GM15510 (cell line): ENCODE measurements at regions not wholly inside any gene's neighbourhood (a gene's known extent, or its start where the extent isn't known, plus 50 kb on each side); places are given as distances from the start of the nearest gene placed in this dataset.
A peak's percentile ranks its signal among the peaks of the same experiment; 100 is the strongest.

Experiments used
- POLR2A ChIP-seq: IDR thresholded peaks from 3 replicates; pipeline ENCODE4 v1.6.1; 2011; ENCODE audit warnings: borderline replicate concordance; ENCODE audit not compliant: insufficient read length; ENCODE audit errors: extremely low read depth

DNA sequence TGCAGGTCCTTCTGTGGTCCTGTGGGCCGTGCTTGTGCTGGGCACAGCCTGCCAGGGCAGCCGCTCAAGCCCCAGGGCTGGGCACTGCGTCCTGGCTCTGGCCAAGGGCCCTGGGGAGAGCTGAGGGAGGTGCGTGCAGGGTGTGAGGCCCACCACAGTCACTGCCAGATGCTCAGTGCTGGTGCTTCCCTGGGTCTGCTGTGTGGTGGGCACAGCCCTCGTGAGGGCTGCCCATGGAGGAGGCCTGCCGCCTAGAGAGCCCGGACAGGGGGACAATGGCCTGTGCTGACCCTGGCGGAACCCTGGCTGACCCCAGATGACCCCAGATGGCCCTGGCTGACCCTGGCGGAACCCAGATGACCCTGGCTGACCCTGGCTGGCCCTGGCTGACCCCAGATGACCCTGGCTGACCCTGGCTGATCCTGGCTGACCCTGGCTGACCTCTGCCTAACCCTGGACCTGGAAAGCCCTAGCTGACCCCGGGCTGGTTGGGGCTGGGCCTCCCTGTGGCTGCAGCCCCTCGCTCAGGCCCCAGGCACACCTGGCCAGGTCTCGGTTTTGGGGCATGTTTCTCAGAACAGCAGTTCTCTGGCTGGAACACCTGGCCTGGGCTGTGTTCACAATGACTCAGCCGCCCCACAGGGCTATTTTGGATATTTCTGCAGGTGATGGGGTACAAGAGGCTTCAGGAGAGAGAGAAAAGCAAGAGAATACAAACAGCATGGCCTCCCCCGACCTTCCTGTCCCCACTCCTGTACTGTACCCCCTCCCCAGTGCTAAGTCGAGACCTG is 55.4 kb downstream of the TMEM121 start:
- TF ChIP-seq POLR2A, result peak; percentile 19

DNA sequence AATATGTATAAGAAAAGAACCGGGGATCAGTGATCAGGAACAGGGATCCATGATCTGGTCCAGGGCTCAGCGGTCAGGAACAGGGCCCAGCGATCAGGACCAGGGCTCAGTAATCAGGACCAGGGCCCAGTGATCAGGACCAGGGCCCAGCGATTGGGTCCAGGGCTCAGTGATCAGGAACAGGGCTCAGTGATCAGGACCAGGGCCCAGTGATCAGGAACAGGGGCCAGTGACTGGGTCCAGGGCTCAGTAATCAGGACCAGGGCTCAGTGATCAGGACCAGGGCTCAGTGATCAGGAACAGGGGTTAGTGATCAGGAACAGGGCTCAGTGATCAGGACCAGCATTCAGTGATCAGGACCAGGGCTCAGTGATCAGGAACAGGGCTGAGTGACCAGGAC is 56.3 kb downstream of the TMEM121 start:
- TF ChIP-seq POLR2A, result no peak

DNA sequence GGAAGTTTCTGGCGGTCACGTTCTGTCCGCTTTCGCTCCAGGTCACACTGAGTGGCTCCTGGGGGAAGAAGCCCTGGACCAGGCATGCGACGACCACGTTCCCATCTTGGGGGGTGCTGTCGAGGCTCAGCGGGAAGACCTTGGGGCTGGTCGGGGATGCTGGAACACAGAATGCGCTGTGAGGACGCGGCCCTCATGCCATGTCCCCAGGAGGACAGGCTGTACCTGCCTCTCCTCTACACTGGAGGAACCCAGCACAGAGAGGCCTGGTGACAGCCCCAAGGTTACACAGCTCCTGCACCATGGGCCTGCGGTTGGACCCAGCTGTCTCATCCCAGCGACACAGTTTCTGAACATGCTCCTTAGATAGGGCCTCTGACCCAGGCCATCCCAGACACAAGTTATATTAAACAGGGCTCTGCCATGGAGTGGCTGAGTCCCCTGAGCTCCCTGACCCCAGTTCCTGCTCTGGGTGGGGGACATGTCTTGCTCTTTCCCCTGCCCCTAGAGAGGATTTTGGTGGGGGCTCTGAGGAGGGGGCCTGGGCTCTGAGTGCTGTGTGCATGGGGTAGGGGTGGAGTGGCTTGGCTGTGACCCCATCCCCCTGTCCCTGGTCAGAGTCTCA is 62.0 kb downstream of the TMEM121 start:
- no peak for TF ChIP-seq POLR2A

DNA sequence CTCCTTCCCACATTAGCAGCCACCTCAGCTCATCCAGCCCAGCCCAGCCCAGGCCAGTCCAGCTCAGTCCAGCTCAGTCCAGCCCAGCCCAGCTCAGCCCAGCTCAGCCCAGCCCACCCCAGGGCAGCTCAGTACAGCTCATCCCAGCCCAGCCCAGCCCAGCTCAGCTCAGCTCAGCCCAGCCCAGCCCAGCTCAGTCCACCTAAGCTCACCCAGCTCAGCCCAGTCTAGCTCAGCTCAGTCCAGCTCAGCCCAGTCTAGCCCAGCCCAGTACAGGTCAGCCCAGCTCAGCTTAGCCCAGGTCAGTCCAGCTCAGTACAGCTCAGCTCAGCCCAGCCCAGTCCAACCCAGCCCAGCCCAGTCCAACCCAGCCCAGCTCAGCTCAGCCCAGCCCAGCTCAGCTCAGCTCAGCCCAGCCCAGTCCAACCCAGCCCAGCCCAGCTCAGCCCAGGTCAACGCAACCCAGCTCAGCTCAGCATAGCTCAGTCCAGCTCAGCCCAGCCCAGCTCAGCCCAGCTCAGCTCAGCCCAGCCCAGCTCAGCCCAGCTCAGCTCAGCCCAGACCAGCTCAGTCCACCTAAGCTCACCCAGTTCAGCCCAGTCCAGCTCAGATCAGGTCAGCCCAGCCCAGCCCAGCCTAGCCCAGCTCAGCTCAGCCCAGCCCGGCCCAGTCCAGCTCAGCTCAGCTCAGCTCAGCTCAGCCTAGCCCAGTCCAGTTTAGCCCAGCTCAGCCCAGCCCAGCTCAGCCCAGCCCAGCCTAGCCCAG is 63.0 kb downstream of the TMEM121 start:
- no peak for TF ChIP-seq POLR2A

DNA sequence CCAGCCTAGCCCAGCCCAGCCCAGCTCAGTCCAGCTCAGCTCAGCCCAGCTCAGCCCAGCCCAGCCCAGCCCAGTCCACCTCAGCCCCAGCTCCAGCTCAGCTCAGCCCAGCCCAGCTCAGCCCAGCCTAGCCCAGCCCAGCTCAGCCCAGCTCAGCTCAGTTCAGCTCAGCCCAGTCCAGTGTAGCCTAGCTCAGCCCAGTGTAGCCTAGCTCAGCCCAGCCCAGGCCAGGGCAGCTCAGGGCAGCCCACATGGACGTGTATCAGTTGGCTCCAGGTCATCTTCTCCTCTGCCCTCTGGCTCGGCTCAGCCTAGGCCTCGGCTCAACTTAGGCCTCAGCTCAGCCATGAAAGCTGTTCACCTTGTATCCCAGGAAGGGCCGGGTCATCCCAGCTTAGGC is 64.7 kb downstream of the TMEM121 start:
- TF ChIP-seq POLR2A, result no peak

DNA sequence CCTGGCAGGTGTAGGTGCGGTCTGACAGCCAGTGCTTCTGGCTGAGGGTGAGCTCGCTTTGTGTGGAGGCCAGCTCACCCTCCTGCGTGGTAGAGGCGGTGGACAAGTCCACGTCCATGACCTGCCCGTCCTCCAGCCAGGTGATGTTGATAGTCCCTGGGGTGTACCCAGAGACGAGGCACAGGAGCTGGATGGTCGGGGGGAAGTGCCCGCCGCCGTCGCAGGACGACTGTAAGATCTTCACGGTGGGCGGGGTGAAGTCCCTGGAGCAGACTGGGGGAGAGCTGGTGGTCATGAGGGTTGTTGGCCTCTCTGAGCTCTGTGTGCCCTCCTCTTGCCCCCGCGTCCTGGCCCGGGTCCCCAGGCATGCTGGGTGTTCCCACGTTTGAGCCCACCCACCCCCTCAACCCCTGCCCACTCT is 74.6 kb downstream of the TMEM121 start:
- no peak for TF ChIP-seq POLR2A

DNA sequence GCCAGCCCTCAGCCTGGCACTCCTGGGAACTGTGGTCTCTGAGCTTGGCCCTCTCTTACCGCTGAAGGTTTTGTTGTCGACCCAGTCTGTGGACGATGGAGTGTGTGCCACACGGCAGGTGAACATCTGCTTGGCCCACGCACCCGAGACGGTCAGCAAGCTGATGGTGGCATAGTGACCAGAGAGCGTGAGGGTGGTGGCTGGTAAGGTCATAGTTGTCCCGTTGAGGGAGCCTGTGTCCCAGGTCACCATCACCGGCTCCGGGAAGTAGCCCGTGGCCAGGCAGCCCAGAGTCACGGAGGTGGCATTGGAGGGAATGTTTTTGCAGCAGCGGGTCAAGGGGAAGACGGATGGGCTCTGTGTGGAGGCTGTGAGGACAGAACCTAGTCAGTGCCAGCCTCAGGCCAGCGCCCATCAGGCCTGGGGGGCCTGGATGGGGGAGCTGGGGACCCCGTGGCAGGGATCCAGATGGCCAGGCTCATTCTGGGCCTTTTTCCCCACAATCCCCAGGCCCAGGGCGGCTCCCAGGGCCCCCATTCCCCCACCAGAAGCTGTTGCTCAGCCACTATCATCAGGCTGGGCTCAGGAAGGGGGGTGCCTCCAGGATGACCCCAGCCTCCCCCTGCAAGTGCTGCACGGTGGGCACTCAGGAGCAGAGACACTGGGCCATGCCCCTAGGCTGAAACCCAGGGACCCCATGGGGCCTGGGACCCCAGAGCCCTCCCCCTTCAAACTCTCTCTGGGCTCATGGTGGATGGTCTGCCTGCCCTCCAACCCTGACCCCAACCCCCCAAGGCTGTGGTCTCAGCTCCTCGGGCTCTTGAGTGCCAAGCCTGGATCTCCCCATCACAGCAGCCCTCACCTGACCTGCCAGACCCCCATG is 75.2 kb downstream of the TMEM121 start:
- TF ChIP-seq POLR2A, result no peak

DNA sequence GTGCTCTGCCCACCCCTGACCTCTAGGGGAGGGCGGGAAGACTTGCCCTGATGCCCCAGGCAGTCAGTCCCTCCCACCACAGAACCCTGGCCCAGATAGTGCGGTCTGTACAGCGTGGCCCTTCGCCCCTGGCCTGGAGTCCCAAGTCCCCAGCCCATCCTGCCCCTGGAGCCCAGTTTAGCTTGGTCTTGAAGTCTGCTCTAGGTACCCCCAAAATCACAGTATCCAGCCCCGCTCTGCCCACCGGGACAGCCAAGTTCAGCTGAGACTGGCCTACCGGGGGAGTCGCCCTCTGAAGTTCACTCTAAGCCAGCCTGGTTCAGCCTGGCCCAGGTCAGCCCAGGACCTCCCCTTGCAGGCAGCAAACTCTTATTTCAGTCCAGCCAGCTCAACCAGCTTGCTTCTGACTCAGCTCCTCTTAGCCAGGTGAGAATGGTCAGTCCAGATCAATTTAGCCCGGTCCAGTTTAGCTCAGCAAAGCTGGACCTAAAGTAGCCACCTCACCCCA is 75.9 kb downstream of the TMEM121 start:
- TF ChIP-seq POLR2A, result no peak

DNA sequence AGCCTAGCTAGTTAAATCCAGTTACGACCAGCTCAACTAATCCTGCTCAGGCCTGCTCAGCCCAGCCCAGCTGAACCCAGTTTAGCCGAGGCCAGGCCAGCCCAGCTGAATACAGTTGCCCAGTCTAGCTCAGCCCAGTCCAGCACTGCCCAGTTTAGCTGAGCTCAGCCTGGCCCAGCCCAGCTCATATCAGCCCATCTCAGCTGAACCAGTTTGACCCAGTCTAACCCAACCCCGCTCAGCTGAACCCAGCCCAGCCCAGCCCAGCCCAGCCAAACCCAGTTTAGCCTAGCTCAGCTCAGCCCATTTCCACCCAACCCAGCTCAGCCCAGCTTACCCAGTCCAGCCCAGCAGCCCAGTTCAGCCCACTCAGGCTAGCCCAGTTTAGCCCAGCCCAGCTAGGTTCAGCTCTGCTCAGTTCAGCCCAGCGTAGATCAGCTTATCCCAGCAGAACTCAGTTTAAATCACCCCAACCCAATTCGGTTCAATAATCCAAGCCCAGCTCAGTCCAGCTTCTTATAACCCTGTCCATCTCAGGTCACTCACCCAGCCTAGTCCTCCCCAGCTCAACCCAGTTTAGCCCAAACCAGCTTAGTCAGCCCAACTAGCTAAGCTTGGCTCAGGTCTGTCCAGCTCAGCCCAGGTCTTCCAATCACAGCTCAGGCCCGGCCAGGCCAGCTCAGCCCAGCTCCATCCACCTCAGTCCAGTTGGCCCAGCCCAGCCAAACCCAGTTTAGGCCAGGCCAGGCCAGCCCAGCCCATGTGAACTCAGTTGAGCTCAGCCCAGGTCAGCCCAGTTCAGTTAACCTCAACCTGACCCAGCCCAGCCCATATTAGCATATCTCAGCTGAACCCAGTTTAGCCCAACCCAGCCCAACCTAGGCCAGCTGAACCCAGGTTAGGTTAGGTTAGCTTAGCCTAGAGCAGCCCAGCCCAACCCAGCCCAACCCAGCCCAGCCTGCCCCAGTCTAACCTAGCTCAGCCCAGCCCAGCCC is 76.7 kb downstream of the TMEM121 start:
- no peak for TF ChIP-seq POLR2A

DNA sequence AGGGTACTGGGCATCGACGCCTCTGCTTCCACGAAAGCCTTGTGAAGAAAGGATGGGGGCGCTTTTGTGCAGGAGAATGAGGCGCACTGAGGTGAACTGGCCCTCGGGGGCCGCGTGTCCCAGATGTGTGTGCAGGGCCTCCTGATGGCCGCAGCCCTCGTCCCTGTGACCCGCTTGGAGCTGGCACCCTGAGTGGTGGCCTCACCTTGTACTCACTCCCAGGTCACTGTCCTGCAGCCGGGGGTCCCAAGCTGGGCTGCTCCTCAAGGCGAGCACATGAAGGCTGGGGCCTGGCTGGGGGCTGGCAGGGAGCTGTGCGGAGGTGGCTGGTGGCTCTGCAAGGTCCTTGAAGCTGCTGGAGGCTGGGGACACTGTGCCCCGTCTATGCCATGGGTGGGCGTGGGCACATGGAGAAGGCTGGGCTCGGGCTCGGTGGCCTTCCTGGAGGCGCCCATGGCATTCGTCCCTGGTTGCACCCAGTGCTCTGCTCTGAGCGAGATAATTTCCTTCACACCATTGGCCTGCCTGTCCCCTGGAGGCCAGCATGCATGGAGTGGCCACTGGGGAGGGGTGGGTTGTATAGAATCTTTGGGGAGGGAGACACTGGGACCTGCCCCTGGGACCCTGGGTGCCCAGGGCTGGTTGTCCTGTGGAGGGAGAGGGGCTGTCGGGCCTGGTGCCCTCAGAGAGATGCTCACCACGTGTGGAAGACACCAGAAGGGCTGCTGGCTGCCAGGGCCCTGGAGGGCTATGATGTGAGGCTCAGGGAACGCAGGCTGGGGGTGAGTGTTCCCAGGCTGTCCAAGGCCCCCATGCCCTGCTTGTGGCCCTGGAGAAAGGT is 79.3 kb downstream of the TMEM121 start:
- TF ChIP-seq POLR2A, result no peak

DNA sequence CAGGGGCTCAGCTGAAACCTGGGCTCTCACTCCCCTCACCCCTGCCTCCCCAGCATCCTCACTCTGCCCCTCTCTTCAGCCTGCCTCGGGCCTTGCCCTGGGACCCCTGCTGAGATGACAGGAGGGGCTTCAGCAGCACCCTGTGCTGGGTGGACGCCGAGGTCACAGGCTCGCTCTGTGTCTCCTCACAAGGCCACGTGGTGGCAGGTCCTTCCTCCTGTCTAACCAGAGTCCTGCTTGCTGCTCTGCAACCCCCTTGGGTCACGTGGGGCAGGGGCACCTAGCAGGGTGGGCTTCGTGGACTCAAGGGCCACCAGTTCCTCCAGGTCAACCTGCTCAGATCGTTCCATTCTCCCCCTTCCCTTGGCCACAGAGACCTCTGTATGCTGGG is 90.4 kb downstream of the TMEM121 start:
- no peak for TF ChIP-seq POLR2A

DNA sequence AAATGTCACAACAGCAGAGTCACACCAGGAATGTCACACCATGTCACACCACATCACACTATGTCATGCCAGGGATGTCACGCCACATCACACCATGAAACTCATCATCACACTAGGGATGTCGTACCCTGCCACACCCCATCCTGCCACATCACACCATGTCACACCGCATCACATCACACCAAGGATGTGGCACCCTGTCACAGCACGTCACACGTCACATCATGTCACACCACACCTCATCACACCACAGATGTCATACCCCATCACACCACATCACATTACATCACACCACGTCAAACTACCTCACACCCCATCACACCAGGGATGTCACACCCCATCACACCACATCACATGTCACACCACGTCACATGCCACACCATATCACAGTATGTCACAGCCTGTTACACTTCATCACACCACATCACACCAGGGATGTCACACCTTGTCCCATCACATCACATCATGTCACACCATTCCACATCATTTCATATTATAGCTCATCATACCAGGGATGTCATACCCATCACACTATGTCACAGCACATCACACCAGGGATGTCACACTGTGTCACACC is 90.9 kb downstream of the TMEM121 start:
- TF ChIP-seq POLR2A, result no peak
